Peyer's patch (tissue), 4 donors: ENCODE measurements at regions not wholly inside any gene's neighbourhood (a gene's known extent, or its start where the extent isn't known, plus 50 kb on each side); places are given as distances from the start of the nearest gene placed in this dataset.

Experiments
- POLR2A ChIP-seq, 2 donors: fragments of 450-650 bp; IDR thresholded peaks; one replicate each; pipeline ENCODE4 v1.5.1; 2017; ENCODE audit warnings: antibody characterized with exemption in 2 of 2, mild to moderate bottlenecking in 2 of 2, moderate library complexity in 2 of 2
- TF ChIP-seq, protein P1 (sequence below), 6 experiments: fragments of 450-650 bp in 4 of 6; fragments of 200-600 bp in 2 of 6; sonication (generic) in 1 of 6; IDR thresholded peaks; one replicate each; pipeline ENCODE4 v1.5.1; 2017 to 2019; ENCODE audit warnings: antibody characterized with exemption in 6 of 6, mild to moderate bottlenecking in 3 of 6, moderate library complexity in 1 of 6

DNA sequence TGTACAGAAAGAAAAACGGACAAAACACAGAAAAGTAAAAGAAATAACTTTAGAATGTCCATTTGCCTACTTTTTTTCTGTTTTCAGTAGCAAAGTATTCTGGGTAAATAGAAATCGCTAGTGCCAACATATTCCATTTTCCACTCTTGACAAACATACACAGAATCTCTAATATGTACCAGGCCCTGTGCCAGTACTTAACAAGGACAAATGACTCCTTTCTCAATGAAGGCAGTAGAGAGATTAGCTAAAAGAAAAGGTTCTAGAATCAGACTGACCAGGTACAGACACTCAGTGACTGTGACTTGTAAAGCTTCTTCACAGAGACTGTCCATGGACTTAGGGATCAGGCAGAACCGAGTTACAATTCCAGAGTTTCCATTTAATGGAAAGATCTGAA is 165.8 kb upstream of the STAC start:
- TF ChIP-seq, protein P1, sequence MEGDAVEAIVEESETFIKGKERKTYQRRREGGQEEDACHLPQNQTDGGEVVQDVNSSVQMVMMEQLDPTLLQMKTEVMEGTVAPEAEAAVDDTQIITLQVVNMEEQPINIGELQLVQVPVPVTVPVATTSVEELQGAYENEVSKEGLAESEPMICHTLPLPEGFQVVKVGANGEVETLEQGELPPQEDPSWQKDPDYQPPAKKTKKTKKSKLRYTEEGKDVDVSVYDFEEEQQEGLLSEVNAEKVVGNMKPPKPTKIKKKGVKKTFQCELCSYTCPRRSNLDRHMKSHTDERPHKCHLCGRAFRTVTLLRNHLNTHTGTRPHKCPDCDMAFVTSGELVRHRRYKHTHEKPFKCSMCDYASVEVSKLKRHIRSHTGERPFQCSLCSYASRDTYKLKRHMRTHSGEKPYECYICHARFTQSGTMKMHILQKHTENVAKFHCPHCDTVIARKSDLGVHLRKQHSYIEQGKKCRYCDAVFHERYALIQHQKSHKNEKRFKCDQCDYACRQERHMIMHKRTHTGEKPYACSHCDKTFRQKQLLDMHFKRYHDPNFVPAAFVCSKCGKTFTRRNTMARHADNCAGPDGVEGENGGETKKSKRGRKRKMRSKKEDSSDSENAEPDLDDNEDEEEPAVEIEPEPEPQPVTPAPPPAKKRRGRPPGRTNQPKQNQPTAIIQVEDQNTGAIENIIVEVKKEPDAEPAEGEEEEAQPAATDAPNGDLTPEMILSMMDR (IDR thresholded peaks at IDR 0.05) = no peak
- no peak for TF ChIP-seq POLR2A (IDR thresholded peaks at IDR 0.05)
